Brain microvascular endothelial cell (primary cell): ENCODE measurements at regions not wholly inside any gene's neighbourhood (a gene's known extent, or its start where the extent isn't known, plus 50 kb on each side); places are given as distances from the start of the nearest gene placed in this dataset.

ENCODE experiments used
- DNase-seq: peaks from one replicate; pipeline ENCODE4 v3.0.0-alpha.2; 2020
- H3K27ac ChIP-seq: fragments of 250-450 bp; sonication (Bioruptor Pico); 2 replicates; pipeline ENCODE4 v1.5.1; 2020; ENCODE audit warnings: mild to moderate bottlenecking, moderate library complexity
- H3K27me3 ChIP-seq: fragments of 250-450 bp; sonication (Bioruptor Pico); replicated peaks from 2 replicates; pipeline ENCODE4 v1.5.1; 2020; ENCODE audit warnings: mild to moderate bottlenecking
- H3K36me3 ChIP-seq: fragments of 250-450 bp; sonication (Bioruptor Pico); replicated peaks from 2 replicates; pipeline ENCODE4 v1.5.1; 2020; ENCODE audit warnings: mild to moderate bottlenecking
- H3K4me3 ChIP-seq: 2 replicates; pipeline ENCODE4 v1.5.1; 2011; ENCODE audit warnings: low read depth, mild to moderate bottlenecking, control low read depth, low read length, moderate library complexity
- in situ Hi-C: cut with HindIII; loops from 2 replicates; pipeline ENCODE4 v1.10.0; 2017; ENCODE audit warnings: low sequenced_read_pairs, low pct_ligation_motif_present
- TF ChIP-seq, protein P1 (sequence below): IDR thresholded peaks from 2 replicates; pipeline ENCODE4 v1.5.1; 2011; ENCODE audit warnings: low read depth, mild to moderate bottlenecking, moderate library complexity, low read length, control low read depth, inconsistent platforms; ENCODE audit errors: missing control alignments

DNA sequence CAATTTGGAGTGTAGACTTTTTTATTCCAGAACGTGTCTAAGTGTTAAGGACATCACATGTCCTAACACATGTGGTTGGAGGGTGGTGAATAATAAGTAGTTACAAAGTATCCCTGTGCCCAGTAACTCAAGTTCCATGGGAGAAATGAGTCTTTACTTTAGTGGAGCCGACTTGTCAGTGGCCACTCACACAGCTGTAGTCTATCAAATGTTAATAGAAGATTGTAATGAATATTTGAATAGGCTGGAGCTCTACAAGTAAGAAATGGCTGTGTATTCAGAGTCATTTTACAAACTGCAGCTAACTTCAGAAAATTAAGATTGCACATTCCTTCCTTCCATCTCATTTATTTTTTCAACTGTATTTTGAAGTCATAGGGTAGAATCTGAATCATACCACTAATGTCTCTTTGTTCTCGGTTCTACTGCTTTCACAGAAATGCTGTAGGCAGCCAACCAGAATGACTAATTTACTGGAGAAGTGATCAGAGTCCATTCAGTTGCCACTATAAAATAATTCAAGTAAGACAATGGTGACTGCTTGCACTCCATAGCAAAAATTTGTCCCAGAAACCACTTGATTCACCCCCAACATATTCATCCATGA is 394.8 kb downstream of the NR2F1-AS1 start:
- DNase-seq: peak; percentile 73
- in situ Hi-C loops: no loop called here
- TF ChIP-seq, protein P1, sequence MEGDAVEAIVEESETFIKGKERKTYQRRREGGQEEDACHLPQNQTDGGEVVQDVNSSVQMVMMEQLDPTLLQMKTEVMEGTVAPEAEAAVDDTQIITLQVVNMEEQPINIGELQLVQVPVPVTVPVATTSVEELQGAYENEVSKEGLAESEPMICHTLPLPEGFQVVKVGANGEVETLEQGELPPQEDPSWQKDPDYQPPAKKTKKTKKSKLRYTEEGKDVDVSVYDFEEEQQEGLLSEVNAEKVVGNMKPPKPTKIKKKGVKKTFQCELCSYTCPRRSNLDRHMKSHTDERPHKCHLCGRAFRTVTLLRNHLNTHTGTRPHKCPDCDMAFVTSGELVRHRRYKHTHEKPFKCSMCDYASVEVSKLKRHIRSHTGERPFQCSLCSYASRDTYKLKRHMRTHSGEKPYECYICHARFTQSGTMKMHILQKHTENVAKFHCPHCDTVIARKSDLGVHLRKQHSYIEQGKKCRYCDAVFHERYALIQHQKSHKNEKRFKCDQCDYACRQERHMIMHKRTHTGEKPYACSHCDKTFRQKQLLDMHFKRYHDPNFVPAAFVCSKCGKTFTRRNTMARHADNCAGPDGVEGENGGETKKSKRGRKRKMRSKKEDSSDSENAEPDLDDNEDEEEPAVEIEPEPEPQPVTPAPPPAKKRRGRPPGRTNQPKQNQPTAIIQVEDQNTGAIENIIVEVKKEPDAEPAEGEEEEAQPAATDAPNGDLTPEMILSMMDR: no peak
- Histone ChIP-seq H3K27me3 (no peaks in the 10 kb centered on the region), H3K36me3 (no peaks in the 10 kb centered on the region), H3K27ac (peak overlapping the region; percentile 67), H3K4me3 (no peak overlapping the region)

DNA sequence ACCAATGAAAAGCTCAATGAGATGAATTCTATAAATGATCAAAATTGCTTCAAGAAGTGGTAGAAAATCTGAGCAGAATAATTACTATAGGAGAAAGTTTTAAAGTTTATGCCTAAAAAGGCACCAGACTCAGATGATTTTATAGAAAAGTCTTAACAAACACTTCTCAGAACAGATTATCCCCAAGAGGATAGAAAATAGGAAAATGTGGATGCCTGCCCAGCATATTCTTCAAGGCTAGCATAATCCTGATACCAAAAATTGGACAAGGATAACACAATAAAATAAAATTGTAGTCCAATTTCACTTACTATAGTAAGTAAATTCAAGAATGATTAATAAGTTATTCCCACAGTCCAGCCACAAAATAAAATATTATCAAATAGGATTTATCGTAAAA is 397.0 kb downstream of the NR2F1-AS1 start:
- in situ Hi-C loops: no loop called here

DNA sequence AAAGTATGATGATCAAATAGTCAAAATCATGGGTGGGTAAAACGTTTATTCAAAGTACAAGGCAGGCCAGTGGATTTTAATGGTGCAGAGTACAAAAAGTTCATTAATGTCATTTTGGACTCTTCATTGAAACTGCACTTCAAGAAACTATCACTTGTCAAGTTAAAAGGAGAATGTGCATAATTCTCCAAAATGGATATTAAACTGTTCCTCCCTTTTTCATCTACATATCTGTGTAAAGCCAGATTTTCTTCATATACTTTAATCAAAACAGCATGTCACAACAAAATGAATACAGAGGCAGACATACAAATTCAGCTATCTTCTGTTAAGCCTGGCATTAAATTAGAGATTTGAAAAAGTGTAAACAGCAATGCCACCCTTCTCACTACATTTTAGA is 401.6 kb downstream of the NR2F1-AS1 start:
- H3K27me3 ChIP-seq: no peaks in the 10 kb centered on the region
- no peaks in the 10 kb centered on the region for H3K36me3 ChIP-seq
- TF ChIP-seq, protein P1: no peak
- H3K4me3 ChIP-seq: no peak overlapping the region
- in situ Hi-C loops: no loop called here
- no peak overlapping the region for H3K27ac ChIP-seq
- DNase-seq: no peak

More for the DNA sequence above, 397.0 kb downstream of the NR2F1-AS1 start:
- Histone ChIP-seq H3K27me3 (no peaks in the 10 kb centered on the region), H3K27ac (no peak overlapping the region), H3K36me3 (no peaks in the 10 kb centered on the region), H3K4me3 (no peak overlapping the region)
- TF ChIP-seq, protein P1: no peak
- DNase-seq: no peak

DNA sequence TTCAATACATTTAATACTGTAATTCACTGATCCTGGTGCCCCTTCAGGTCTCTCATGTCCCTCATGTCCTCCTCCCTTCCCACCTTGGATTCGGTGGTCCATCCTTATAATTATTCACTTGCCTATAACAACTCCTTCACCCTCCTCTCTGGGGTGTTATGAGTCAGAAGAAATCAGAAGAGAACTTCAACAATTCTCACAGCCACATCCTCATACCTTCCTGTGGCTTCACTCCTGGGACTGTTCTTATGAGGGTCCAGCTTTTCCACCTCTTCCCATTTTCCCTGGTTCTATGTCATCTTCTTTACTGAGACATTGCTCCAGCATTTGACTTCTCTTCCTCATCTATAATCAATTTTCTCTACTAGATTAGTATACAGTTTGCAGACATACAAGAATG is 406.1 kb downstream of the NR2F1-AS1 start:
- in situ Hi-C loops: no loop called here
- TF ChIP-seq, protein P1: no peak
- DNase-seq: no peak
- Histone ChIP-seq H3K4me3 (no peak overlapping the region), H3K36me3 (no peaks in the 10 kb centered on the region), H3K27ac (no peak overlapping the region), H3K27me3 (no peaks in the 10 kb centered on the region)

DNA sequence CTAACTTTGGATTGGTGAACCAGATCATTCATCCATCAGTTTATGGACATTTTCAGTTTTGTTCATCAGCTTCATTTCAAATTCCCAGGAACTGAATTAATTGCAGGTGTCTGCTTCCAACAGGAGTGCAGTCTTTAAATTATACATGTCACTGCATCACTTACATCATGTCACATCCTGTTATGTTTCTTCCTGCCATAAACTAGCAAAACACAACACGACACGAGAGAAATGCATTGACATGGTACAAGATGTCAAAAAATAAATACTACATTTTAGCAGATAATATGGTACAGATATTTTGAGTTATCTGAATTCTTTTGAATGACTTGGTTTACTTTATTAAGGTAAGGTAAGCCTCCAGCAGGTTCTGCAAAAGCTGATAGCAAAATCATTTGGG is 415.5 kb downstream of the NR2F1-AS1 start:
- in situ Hi-C loops: no loop called here
- TF ChIP-seq, protein P1: no peak
- Histone ChIP-seq H3K36me3 (no peaks in the 10 kb centered on the region), H3K27me3 (no peaks in the 10 kb centered on the region), H3K27ac (no peak overlapping the region), H3K4me3 (no peak overlapping the region)
- DNase-seq: no peak

DNA sequence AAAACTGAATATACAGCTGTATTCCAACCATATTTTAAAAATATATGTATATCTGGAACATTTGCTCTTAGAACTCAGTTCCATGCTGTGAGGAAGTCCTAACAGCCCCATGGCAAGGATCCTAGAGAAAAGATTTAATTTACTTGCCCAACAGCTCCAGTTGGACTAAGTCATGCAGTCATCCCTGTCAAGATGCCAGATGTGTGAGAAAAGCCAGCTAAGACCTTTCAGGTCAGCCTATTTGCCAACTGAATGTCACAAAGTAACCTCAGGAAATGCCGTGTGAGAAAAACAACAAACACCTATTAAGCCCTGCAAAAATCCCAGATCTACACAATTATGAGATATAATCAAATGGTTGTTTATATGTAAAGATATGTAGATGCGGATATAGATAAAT is 416.3 kb downstream of the NR2F1-AS1 start:
- H3K27ac ChIP-seq: peak overlapping the region; percentile 88
- DNase-seq: peak; percentile 64

More for the DNA sequence above, 416.3 kb downstream of the NR2F1-AS1 start:
- TF ChIP-seq, protein P1: no peak
- in situ Hi-C loops: no loop called here
- H3K27me3 ChIP-seq: no peaks in the 10 kb centered on the region
- no peak overlapping the region for H3K4me3 ChIP-seq
- H3K36me3 ChIP-seq: no peaks in the 10 kb centered on the region
